NT2/D1 (cell line): ENCODE measurements at regions not wholly inside any gene's neighbourhood (a gene's known extent, or its start where the extent isn't known, plus 50 kb on each side); places are given as distances from the start of the nearest gene placed in this dataset.

Experiments used
- SUZ12 ChIP-seq: IDR thresholded peaks from 2 replicates; pipeline ENCODE4 v1.6.1; 2011; ENCODE audit not compliant: insufficient read length, insufficient read depth; ENCODE audit errors: extremely low read depth
- YY1 ChIP-seq: IDR thresholded peaks from 2 replicates; pipeline ENCODE4 v1.6.1; 2011; ENCODE audit not compliant: insufficient read length, insufficient read depth
- ZNF274 ChIP-seq: IDR thresholded peaks from 2 replicates; pipeline ENCODE4 v1.6.1; 2011; ENCODE audit warnings: mild to moderate bottlenecking, low read depth, low read length

DNA sequence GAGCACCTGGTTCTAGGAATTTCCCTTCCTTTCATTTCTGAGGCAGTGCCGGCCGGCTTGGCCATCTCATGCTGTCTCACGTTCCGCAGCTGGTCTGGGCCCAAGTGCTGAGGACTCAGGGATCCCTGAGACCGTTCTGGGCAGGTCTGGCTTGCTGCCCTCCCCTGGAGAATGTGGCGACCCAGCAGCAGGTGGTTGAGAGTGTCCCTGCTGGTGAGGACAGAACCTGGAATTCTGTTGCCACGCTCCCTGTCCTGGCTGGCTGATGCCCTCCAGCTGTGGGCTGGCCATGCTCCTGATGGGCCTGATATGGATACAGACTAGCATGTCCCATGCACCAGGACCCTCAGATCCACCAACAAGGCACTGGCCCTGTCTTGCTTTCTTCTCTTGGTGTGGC, 114.0 kb upstream of the C1QTNF9B start:
- no peak for TF ChIP-seq YY1
- TF ChIP-seq ZNF274 = no peak
- TF ChIP-seq SUZ12 = no peak
